Loucy (cell line): ENCODE measurements at regions not wholly inside any gene's neighbourhood (a gene's known extent, or its start where the extent isn't known, plus 50 kb on each side); places are given as distances from the start of the nearest gene placed in this dataset.

Source experiments
- CTCF ChIP-seq: fragments of 200-600 bp; sonication (generic); conservative IDR thresholded peaks from 2 replicates; pipeline ENCODE4 v1.5.1; 2014; ENCODE audit warnings: mild to moderate bottlenecking, antibody characterized with exemption, low read length
- EZH2phosphoT487 ChIP-seq: fragments of 200-600 bp; IDR thresholded peaks from 2 replicates; pipeline ENCODE4 v1.6.1; 2018; ENCODE audit warnings: antibody characterized with exemption, mild to moderate bottlenecking, moderate library complexity, borderline replicate concordance

GRCh38 chr6:170004585-170005210 lies 253.3 kb downstream of the ERMARD start:
- TF ChIP-seq EZH2phosphoT487 (no peak), CTCF (no peak)
